ENCODE measurements at regions not wholly inside any gene's neighbourhood (a gene's known extent, or its start where the extent isn't known, plus 50 kb on each side); places are given as distances from the start of the nearest gene placed in this dataset.

- DNase-seq (ENCODE audit: low spot score), result no peak
- in situ Hi-C loops (cut with MboI; ENCODE audit: low pct_unique_long_range_greater_than_20kb, low sequenced_read_pairs, unreplicated experiment), result no loop called here
- no peak for TF ChIP-seq CTCF (IDR thresholded peaks at IDR 0.05; ENCODE audit: extremely low read depth, insufficient read depth, missing control alignments)
These were observed 369.1 kb downstream of the ZNF608 start for GRCh38 chr5:124377386-124377785.

- no peak for TF ChIP-seq CTCF (IDR thresholded peaks at IDR 0.05; ENCODE audit: extremely low read depth, insufficient read depth, missing control alignments)
These were observed 372.6 kb downstream of the ZNF608 start for GRCh38 chr5:124373883-124374282.

GRCh38 chr5:124372457-124372856, 374.0 kb downstream of the ZNF608 start:
- no peak for DNase-seq (ENCODE audit: low spot score)
- in situ Hi-C loops (cut with MboI; ENCODE audit: low pct_unique_long_range_greater_than_20kb, low sequenced_read_pairs, unreplicated experiment), result no loop called here
- TF ChIP-seq CTCF (IDR thresholded peaks at IDR 0.05; ENCODE audit: extremely low read depth, insufficient read depth, missing control alignments), result no peak

More at GRCh38 chr5:124373883-124374282, 372.6 kb downstream of the ZNF608 start:
- in situ Hi-C loops (cut with MboI; ENCODE audit: low pct_unique_long_range_greater_than_20kb, low sequenced_read_pairs, unreplicated experiment), result no loop called here
- no peak for DNase-seq (ENCODE audit: low spot score)

GRCh38 chr5:124371111-124371706, 375.2 kb downstream of the ZNF608 start:
- no peak for TF ChIP-seq CTCF (IDR thresholded peaks at IDR 0.05; ENCODE audit: extremely low read depth, insufficient read depth, missing control alignments)
- DNase-seq (ENCODE audit: low spot score), result no peak
- in situ Hi-C loops (cut with MboI; ENCODE audit: low pct_unique_long_range_greater_than_20kb, low sequenced_read_pairs, unreplicated experiment), result no loop called here

GRCh38 chr5:124370601-124371000, 375.8 kb downstream of the ZNF608 start:
- TF ChIP-seq CTCF (IDR thresholded peaks at IDR 0.05; ENCODE audit: extremely low read depth, insufficient read depth, missing control alignments), result no peak
- DNase-seq (ENCODE audit: low spot score), result no peak
- in situ Hi-C loops (cut with MboI; ENCODE audit: low pct_unique_long_range_greater_than_20kb, low sequenced_read_pairs, unreplicated experiment), result no loop called here

GRCh38 chr5:124365361-124365801, 381.1 kb downstream of the ZNF608 start:
- no peak for DNase-seq (ENCODE audit: low spot score)
- in situ Hi-C loops (cut with MboI; ENCODE audit: low pct_unique_long_range_greater_than_20kb, low sequenced_read_pairs, unreplicated experiment), result no loop called here
- TF ChIP-seq CTCF (IDR thresholded peaks at IDR 0.05; ENCODE audit: extremely low read depth, insufficient read depth, missing control alignments), result no peak
